T47D (cell line): ENCODE measurements at regions not wholly inside any gene's neighbourhood (a gene's known extent, or its start where the extent isn't known, plus 50 kb on each side); places are given as distances from the start of the nearest gene placed in this dataset.

Experiments
- DNase-seq, 2 experiments: peaks; one replicate each; pipeline versions ENCODE4 v3.0.0 to v3.0.0-alpha.2; 2011 to 2012; ENCODE audit warnings: low read depth in 1 of 2, low spot score in 1 of 2
- JUND ChIP-seq: IDR thresholded peaks from 2 replicates; pipeline ENCODE4 v1.6.1; 2012; ENCODE audit warnings: low read depth
- in situ Hi-C: cut with HindIII; loops from 2 replicates; pipeline ENCODE4 v1.10.0; 2016; ENCODE audit warnings: low sequenced_read_pairs, low pct_unique_long_range_greater_than_20kb

- in situ Hi-C loops, result no loop called here
Observed at GRCh38 chr7:16315280-16315679, 106.1 kb downstream of the CRPPA start.

GRCh38 chr7:16309129-16309528, 112.2 kb downstream of the CRPPA start:
- TF ChIP-seq JUND, result no peak
- no peak for DNase-seq
- in situ Hi-C loops, result no loop called here

More at GRCh38 chr7:16315280-16315679, 106.1 kb downstream of the CRPPA start:
- peak in 1 of 2 experiments; percentile 17 for DNase-seq
- no peak for TF ChIP-seq JUND

GRCh38 chr7:16301291-16301690, 120.0 kb downstream of the CRPPA start:
- DNase-seq, result no peak
- in situ Hi-C loops, result no loop called here
- no peak for TF ChIP-seq JUND

- in situ Hi-C loops, result no loop called here
- no peak for TF ChIP-seq JUND
- DNase-seq, result no peak
Observed at GRCh38 chr7:16300361-16300895, 120.9 kb downstream of the CRPPA start.

- DNase-seq, result peak in 1 of 2 experiments; percentile 39
- TF ChIP-seq JUND, result no peak
Observed at GRCh38 chr7:16299853-16300252, 121.5 kb downstream of the CRPPA start.

GRCh38 chr7:16298221-16298620, 123.1 kb downstream of the CRPPA start:
- in situ Hi-C loops, result no loop called here
- no peak for TF ChIP-seq JUND

More at GRCh38 chr7:16299853-16300252, 121.5 kb downstream of the CRPPA start:
- in situ Hi-C loops, result no loop called here

GRCh38 chr7:16295558-16295957, 125.8 kb downstream of the CRPPA start:
- in situ Hi-C loops, result no loop called here
- TF ChIP-seq JUND, result no peak
- no peak for DNase-seq

More at GRCh38 chr7:16298221-16298620, 123.1 kb downstream of the CRPPA start:
- DNase-seq, result no peak

- TF ChIP-seq JUND, result no peak
- no peak for DNase-seq
- in situ Hi-C loops, result no loop called here
Observed at GRCh38 chr7:16293669-16294425, 127.5 kb downstream of the CRPPA start.

GRCh38 chr7:16284581-16284980, 136.8 kb downstream of the CRPPA start:
- no peak for DNase-seq
- no peak for TF ChIP-seq JUND
- in situ Hi-C loops, result no loop called here

GRCh38 chr7:16278167-16278787, 143.1 kb downstream of the CRPPA start:
- peak in 1 of 2 experiments; percentile 10 for DNase-seq
- no peak for TF ChIP-seq JUND
- in situ Hi-C loops, result no loop called here

GRCh38 chr7:16271990-16272665, 149.2 kb downstream of the CRPPA start:
- DNase-seq, result no peak
- in situ Hi-C loops, result no loop called here
- TF ChIP-seq JUND, result no peak

GRCh38 chr7:16271355-16271915, 149.9 kb downstream of the CRPPA start:
- in situ Hi-C loops, result no loop called here
- no peak for TF ChIP-seq JUND
- no peak for DNase-seq
